A204.1 (cell line): ENCODE measurements at regions not wholly inside any gene's neighbourhood (a gene's known extent, or its start where the extent isn't known, plus 50 kb on each side); places are given as distances from the start of the nearest gene placed in this dataset.

Source experiments
- FAIRE-seq: peaks from 2 replicates; lab custom pipeline; 2012; peaks lifted over from hg19 to GRCh38; lab: Jason Lieb, UNC

- FAIRE-seq = no peak
Measured at GRCh38 chr12:90303771-90304170, 595.1 kb upstream of the ATP2B1 start.

GRCh38 chr12:90301561-90302133, 593.0 kb upstream of the ATP2B1 start:
- no peak for FAIRE-seq

- FAIRE-seq = no peak
Measured at GRCh38 chr12:90301095-90301494, 592.5 kb upstream of the ATP2B1 start.

- no peak for FAIRE-seq
Measured at GRCh38 chr12:90299666-90300065, 591.0 kb upstream of the ATP2B1 start.

- FAIRE-seq = no peak
Measured at GRCh38 chr12:90299121-90299520, 590.5 kb upstream of the ATP2B1 start.

- no peak for FAIRE-seq
Measured at GRCh38 chr12:90298289-90298948, 589.8 kb upstream of the ATP2B1 start.

GRCh38 chr12:90295858-90296257, 587.2 kb upstream of the ATP2B1 start:
- no peak for FAIRE-seq

GRCh38 chr12:90292183-90292582, 583.5 kb upstream of the ATP2B1 start:
- no peak for FAIRE-seq

- FAIRE-seq = no peak
Measured at GRCh38 chr12:90290980-90291975, 582.6 kb upstream of the ATP2B1 start.

GRCh38 chr12:90287585-90287984, 578.9 kb upstream of the ATP2B1 start:
- FAIRE-seq = no peak

- FAIRE-seq = no peak
Measured at GRCh38 chr12:90281154-90281868, 572.7 kb upstream of the ATP2B1 start.

GRCh38 chr12:90280564-90281058, 572.0 kb upstream of the ATP2B1 start:
- FAIRE-seq = no peak

GRCh38 chr12:90280033-90280432, 571.4 kb upstream of the ATP2B1 start:
- FAIRE-seq = no peak

- no peak for FAIRE-seq
Measured at GRCh38 chr12:90275088-90275487, 566.5 kb upstream of the ATP2B1 start.

- FAIRE-seq = no peak
Measured at GRCh38 chr12:90274407-90274806, 565.8 kb upstream of the ATP2B1 start.

GRCh38 chr12:90268574-90268973, 559.9 kb upstream of the ATP2B1 start:
- no peak for FAIRE-seq

GRCh38 chr12:90262251-90262650, 553.6 kb upstream of the ATP2B1 start:
- FAIRE-seq = no peak

GRCh38 chr12:90261283-90261682, 552.6 kb upstream of the ATP2B1 start:
- no peak for FAIRE-seq

GRCh38 chr12:90260136-90260535, 551.5 kb upstream of the ATP2B1 start:
- no peak for FAIRE-seq

- FAIRE-seq = no peak
Measured at GRCh38 chr12:90257927-90258624, 549.4 kb upstream of the ATP2B1 start.

GRCh38 chr12:90254796-90255195, 546.2 kb upstream of the ATP2B1 start:
- FAIRE-seq = no peak
